GM21723 (cell line): ENCODE measurements at regions not wholly inside any gene's neighbourhood (a gene's known extent, or its start where the extent isn't known, plus 50 kb on each side); places are given as distances from the start of the nearest gene placed in this dataset.

Experiments
- ATAC-seq: cut with Tn5 transposase; IDR thresholded peaks from one replicate; pipeline ENCODE4 v1.9.1; 2021; ENCODE audit warnings: mild to moderate bottlenecking, moderate library complexity; ENCODE audit not compliant: unreplicated experiment

DNA sequence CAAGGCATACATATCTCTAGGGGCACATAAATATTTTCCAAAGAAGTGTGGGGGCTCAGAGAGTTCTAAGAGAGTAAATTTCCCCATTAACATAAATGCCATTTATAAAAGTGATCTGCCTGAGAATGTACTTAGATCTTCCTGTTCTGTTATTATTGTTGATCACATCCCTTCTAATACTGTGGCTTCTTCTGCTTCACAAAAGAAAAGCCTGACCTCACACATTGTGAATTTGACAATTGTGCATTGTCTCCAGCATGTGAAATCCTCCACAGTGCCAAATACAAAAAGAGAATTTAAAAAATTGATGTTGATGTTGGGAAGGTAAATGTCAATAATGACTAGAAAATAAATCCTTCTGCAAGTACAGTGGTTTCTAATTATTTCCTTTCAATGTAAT, 330.5 kb upstream of the LRIG3 start:
- ATAC-seq = no peak

- no peak for ATAC-seq
Observed at GRCh38 chr12:59240048-59240447, 319.7 kb upstream of the LRIG3 start.

GRCh38 chr12:59234391-59234790, 314.1 kb upstream of the LRIG3 start:
- ATAC-seq = no peak

GRCh38 chr12:59230334-59230733, 310.0 kb upstream of the LRIG3 start:
- no peak for ATAC-seq

DNA sequence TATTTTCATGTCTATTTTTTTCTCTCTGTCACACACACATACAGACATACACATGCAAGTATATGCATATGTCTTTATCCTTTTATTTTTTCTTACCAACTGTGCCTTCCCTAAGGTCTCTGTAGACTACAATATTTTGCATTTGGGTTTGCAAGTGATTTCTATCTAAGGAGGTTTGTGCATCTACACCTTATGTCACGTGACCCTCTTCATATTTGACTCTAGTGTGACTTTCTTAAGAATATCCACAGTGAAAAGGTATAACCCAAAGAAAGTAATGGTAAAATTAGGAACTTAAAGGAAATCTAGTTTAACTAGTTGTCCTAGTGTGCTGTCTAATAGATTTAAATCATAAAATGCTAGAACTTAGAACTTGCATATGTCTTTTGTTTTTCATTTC, 298.8 kb upstream of the LRIG3 start:
- no peak for ATAC-seq

DNA sequence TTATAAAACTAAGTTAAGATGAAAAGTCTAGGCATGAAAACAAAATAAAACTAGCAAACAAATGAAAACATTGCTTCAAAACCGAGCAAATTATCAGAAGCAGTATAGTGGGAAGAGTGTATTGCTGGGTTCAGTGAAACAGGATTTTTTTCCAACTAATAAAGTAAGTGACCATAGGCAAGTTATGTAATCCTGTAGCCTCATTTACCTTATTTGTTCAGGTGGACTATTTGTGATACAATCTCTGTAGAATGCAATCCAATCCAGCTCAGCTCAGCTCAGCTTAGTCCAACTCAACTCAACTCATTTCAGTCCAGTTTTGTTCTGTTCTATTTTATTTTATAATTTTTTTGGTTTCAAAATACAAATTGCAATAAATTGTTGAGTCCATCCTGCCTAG, 276.7 kb upstream of the LRIG3 start:
- ATAC-seq = no peak

DNA sequence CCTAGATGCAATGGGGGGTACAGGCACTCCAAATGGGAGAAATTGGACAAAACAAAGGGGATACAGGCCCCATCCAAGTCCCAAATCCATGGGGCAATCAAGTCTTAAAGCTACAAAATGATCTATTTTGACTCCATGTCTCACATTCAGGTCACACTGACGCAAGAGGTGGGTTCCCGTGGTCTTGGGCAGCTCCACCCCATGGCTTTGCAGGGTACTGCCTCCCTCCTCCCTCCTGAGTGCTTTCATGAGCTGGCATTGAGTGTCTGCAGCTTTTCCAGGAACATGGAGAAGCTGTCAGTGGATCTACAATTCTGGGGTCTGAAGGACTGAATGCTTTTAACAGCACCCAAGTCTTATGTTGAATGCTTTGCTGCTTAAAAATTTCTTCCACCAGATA, 274.5 kb upstream of the LRIG3 start:
- no peak for ATAC-seq

GRCh38 chr12:59193476-59194050, 273.3 kb upstream of the LRIG3 start:
- no peak for ATAC-seq

DNA sequence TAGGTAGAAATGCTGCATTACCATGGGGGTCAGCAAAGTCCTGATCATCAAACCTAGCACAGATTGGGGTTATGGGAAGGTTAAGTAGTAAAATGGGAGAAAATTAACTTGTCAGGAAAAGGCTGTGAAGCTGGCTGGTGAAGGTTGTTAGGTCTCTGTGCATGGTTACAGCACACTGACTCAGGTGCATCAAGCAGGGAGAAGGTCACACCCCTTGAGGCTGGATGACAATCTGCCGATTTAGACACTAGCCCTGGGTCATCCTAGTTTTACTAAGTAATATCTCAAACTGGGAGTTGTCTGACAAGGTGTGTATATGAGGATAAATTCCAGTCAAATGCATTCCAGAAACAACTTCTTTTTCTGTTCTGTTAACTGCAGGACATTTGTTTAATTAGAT, 271.1 kb upstream of the LRIG3 start:
- ATAC-seq = no peak

DNA sequence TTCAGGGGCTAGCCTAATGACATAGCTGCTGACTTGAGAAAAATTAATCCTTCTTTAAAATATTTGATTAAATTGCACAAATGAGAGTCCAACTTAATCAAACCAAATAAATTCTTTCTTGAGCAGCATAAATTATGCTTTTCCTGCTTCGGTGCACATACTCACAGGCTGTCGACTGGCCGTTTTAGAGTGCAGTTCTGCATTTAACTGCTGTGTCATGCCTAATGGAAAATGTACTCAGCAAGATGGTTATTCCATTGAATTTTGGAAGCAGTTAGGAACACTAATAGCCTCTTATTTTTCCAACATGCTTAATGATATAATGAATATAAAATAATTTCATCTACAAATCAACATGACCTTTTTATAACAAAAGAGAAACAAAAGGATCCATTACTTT, 266.1 kb upstream of the LRIG3 start:
- no peak for ATAC-seq

GRCh38 chr12:59185295-59185694, 265.0 kb upstream of the LRIG3 start:
- no peak for ATAC-seq

GRCh38 chr12:59182658-59183455, 262.6 kb upstream of the LRIG3 start:
- ATAC-seq = no peak

- no peak for ATAC-seq
Observed at GRCh38 chr12:59182191-59182590, 261.9 kb upstream of the LRIG3 start.

DNA sequence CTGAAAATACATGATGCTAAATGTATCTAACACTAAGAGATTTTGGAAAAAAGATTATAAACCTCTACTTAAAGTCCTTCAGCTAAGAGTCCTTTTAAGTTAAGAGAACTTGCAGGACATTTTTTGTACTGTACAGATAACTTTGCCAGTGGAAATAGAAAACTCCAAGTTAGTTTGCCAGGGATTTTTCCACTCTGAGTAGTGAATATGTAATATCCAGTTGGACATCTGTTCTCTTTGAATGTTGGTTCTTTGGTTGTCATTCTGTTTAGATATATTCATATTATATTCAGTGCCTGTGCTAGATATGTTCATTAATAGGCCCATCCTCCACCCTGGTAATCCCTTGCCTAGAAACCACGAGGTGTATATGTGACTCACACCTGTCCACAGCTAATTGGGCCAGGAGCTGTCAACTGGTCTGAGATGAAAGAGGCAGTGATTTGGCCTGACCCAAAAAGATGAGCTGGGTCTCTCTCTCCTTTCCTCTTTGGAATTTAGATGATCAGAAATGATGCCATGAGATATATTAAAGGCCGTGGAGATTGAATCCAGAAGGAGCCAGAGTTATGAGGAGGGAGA, 261.0 kb upstream of the LRIG3 start:
- ATAC-seq = no peak

DNA sequence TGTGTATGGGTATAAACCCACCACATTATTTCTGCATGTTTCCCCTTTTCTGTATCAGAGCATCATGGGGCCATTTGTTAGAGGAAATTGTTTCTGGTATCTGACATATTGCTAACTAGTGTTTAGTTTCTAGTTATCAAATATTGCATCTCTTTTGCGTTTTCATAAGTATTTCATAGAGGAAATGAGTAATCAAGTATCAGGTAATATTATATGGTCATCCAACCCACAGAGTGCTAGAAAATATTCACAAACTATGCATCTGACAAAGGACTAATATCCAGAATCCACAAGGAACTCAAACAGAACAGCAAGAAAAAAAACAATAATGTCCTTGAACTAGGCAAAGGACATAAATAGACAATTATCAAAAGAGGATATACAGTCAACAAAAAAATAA, 258.9 kb upstream of the LRIG3 start:
- ATAC-seq = no peak

DNA sequence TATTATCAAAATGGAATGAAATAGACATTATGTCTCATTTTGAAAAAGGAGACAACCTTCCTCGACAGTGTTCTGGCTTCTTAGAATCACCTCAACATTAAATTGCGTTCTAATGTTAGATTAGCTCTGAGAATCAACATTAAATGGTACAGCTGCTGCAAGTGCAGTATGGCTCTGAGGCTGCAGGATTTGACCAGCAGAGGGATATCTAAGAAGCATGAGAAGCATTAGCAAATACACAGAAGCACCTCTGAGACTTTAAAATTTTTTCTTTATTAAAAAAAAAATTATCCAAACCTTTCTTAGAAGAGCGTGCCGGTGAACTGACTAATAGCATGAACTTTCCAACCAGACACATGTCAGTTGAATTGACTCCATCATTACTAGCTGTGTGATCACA, 253.4 kb upstream of the LRIG3 start:
- ATAC-seq = no peak

DNA sequence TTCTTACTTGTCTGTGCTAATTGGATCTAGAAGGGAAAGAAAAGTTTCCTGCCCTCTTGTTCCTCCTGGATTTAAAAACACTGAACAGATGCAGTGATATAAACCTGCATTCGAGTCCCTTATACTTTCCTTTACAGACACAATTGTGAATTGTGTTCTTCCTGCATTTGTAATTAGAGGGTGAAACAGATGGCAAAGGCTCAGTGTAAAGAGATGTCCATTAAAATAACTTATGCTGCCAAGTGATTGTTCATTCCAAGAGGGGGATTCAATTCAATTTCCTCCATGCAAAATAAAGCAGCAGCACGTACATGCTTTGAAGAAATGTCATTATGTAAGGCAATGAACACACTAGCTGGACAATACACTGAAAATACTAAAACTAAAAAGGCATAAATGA, 248.3 kb upstream of the LRIG3 start:
- no peak for ATAC-seq

DNA sequence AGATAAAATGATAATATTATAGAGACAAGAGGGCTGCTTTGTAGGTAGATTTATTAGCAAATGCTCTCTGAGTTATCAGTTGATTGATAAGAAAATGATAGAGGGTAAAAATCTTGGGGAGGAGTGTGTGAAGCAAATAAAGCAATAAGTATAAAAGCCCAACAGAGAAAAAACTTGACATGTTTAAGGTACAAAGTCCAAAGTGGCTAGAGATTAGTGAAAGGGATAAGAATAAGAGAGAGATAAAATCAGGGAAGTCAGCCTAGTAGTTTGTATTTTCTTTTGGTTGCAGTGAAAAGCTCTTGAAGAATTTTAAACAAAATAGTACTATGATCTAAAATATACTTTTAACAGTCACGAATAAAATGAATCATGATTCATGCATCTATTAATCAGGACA, 246.2 kb upstream of the LRIG3 start:
- no peak for ATAC-seq

GRCh38 chr12:59164991-59165718, 244.9 kb upstream of the LRIG3 start:
- no peak for ATAC-seq

DNA sequence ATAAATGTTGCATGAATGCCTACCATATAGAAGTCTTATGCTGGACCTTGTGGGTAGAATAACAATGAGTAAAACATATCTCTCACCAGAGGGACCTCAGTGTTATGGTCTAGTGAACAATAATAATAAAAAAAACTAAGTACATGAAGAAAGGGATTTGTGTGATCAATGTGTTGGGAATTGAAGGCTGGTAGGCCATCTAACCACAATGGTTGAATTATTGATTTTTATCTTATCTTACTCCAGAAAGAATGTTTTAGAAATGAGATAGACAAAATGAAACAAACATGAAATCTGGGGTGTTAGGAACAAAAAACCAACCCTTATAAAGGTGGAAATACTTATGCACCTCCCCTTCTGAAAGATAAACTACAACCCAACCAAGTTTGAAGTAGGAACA, 243.9 kb upstream of the LRIG3 start:
- no peak for ATAC-seq

GRCh38 chr12:59158681-59159080, 238.4 kb upstream of the LRIG3 start:
- ATAC-seq = no peak

DNA sequence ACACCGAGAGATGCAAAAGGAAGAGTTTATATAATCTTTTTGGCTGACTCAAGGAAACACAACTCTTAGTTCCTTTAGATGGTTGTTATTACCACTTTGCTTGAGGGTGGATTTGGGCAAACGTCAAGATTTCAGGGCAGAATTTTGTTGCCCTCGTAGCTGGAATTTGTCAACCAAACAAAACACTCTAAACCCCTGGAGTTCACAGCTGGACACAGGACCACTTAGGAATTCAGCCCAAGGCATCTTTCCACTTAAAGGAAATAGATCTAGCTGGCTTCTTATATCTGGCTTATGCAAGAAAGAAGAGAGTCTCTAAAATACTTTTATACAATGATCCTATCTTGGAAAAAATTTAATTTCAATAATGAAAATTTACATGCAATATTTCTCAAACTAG, 237.8 kb upstream of the LRIG3 start:
- ATAC-seq = no peak
